Neural cell (in vitro differentiated cells): ENCODE measurements at regions not wholly inside any gene's neighbourhood (a gene's known extent, or its start where the extent isn't known, plus 50 kb on each side); places are given as distances from the start of the nearest gene placed in this dataset.

Experiments
- H2AFZ ChIP-seq: fragments of 200-600, 300-800 bp; sonication (generic), shearing (Covaris generic); 2 replicates; pipeline ENCODE4 v1.6.0; 2014; ENCODE audit warnings: low read depth, mild to moderate bottlenecking, antibody characterized with exemption, low read length, moderate library complexity
- H3F3A ChIP-seq: fragments of 200-600 bp; shearing (Covaris generic); 2 replicates; pipeline ENCODE4 v1.6.1; 2016; ENCODE audit warnings: mild to moderate bottlenecking, moderate library complexity, mixed read lengths, antibody characterized with exemption, low read length; ENCODE audit not compliant: insufficient read depth, poor library complexity, severe bottlenecking
- H3K27ac ChIP-seq: fragments of 200-600, 300-800 bp; sonication (generic), shearing (Covaris generic); 2 replicates; pipeline ENCODE4 v1.5.1; 2014; ENCODE audit warnings: mild to moderate bottlenecking, low read length, moderate library complexity
- H3K27me3 ChIP-seq: fragments of 300-800, 200-600 bp; sonication (generic), shearing (Covaris generic); 2 replicates; pipeline ENCODE4 v1.6.0; 2014; ENCODE audit warnings: mild to moderate bottlenecking, low read depth, low read length, moderate library complexity; ENCODE audit not compliant: insufficient read depth
- H3K36me3 ChIP-seq: fragments of 300-800, 200-600 bp; sonication (generic), shearing (Covaris generic); 2 replicates; pipeline ENCODE4 v1.5.1; 2014; ENCODE audit warnings: mild to moderate bottlenecking, antibody characterized with exemption, low read length, moderate library complexity; ENCODE audit not compliant: insufficient read depth
- H3K4me2 ChIP-seq: fragments of 300-800, 200-600 bp; sonication (generic), shearing (Covaris generic); 2 replicates; pipeline ENCODE4 v1.6.0; 2014; ENCODE audit warnings: mild to moderate bottlenecking, low read length
- H3K4me3 ChIP-seq: fragments of 300-800, 200-600 bp; sonication (generic), shearing (Covaris generic); 2 replicates; pipeline ENCODE4 v1.5.1; 2014; ENCODE audit warnings: mild to moderate bottlenecking, low read length, moderate library complexity
- H3K79me2 ChIP-seq: fragments of 200-600 bp; shearing (Covaris generic); replicated peaks from 2 replicates; pipeline ENCODE4 v1.6.0; 2014; ENCODE audit warnings: mild to moderate bottlenecking, low read length, moderate library complexity; ENCODE audit not compliant: insufficient read depth
- H3K9ac ChIP-seq: fragments of 300-800, 200-600 bp; sonication (generic), shearing (Covaris generic); 2 replicates; pipeline ENCODE4 v1.6.1; 2016; ENCODE audit warnings: mild to moderate bottlenecking, low read length, mixed read lengths
- H3K9me2 ChIP-seq: fragments of 200-600 bp; shearing (Covaris generic); 2 replicates; pipeline ENCODE4 v1.6.1; 2016; ENCODE audit warnings: mild to moderate bottlenecking, low read length, mixed read lengths; ENCODE audit not compliant: insufficient read depth
- H3K9me3 ChIP-seq: fragments of 200-600, 300-800 bp; sonication (generic), shearing (Covaris generic); 2 replicates; pipeline ENCODE4 v1.6.1; 2016; ENCODE audit warnings: mild to moderate bottlenecking, mixed run types, low read length, moderate library complexity, mixed read lengths
- H4K20me1 ChIP-seq: fragments of 200-600 bp; shearing (Covaris generic); 2 replicates; pipeline ENCODE4 v1.6.1; 2016; ENCODE audit warnings: mild to moderate bottlenecking, mixed run types; ENCODE audit not compliant: insufficient read depth
- EP300 ChIP-seq: fragments of 450-650 bp; conservative IDR thresholded peaks from 2 replicates; pipeline ENCODE4 v1.6.1; 2014; ENCODE audit warnings: antibody characterized with exemption, mild to moderate bottlenecking, moderate library complexity; ENCODE audit not compliant: poor library complexity, severe bottlenecking
- EZH2 ChIP-seq: fragments of 200-600, 300-800 bp; shearing (Covaris generic), sonication (generic); IDR thresholded peaks from 2 replicates; pipeline ENCODE4 v1.6.1; 2014; ENCODE audit warnings: antibody characterized with exemption, low read length, borderline replicate concordance, mild to moderate bottlenecking; ENCODE audit not compliant: insufficient read depth, poor library complexity, severe bottlenecking
- MXI1 ChIP-seq: fragments of 450-650 bp; conservative IDR thresholded peaks from 2 replicates; pipeline ENCODE4 v1.6.1; 2014; ENCODE audit warnings: antibody characterized with exemption, mild to moderate bottlenecking; ENCODE audit not compliant: poor library complexity, severe bottlenecking
- POLR2AphosphoS5 ChIP-seq: IDR thresholded peaks from 2 replicates; pipeline ENCODE4 v1.6.1; 2012
- RAD21 ChIP-seq: fragments of 450-650 bp; conservative IDR thresholded peaks from 2 replicates; pipeline ENCODE4 v1.6.1; 2014; ENCODE audit warnings: antibody characterized with exemption, mild to moderate bottlenecking, moderate library complexity
- SMC3 ChIP-seq: fragments of 450-650 bp; conservative IDR thresholded peaks from 2 replicates; pipeline ENCODE4 v1.6.1; 2014; ENCODE audit warnings: antibody characterized with exemption, mild to moderate bottlenecking, moderate library complexity; ENCODE audit not compliant: poor library complexity
- TAF1 ChIP-seq: IDR thresholded peaks from 2 replicates; pipeline ENCODE4 v1.6.1; 2012; ENCODE audit warnings: low read depth
- TF ChIP-seq, protein P1 (sequence below): IDR thresholded peaks from 2 replicates; pipeline ENCODE4 v1.6.1; 2012; ENCODE audit warnings: borderline replicate concordance
- TF ChIP-seq, protein P2 (sequence below): fragments of 450-650 bp; IDR thresholded peaks from 2 replicates; pipeline ENCODE4 v1.5.1; 2014; ENCODE audit warnings: antibody characterized with exemption, mild to moderate bottlenecking, moderate library complexity; ENCODE audit not compliant: poor library complexity, severe bottlenecking

DNA sequence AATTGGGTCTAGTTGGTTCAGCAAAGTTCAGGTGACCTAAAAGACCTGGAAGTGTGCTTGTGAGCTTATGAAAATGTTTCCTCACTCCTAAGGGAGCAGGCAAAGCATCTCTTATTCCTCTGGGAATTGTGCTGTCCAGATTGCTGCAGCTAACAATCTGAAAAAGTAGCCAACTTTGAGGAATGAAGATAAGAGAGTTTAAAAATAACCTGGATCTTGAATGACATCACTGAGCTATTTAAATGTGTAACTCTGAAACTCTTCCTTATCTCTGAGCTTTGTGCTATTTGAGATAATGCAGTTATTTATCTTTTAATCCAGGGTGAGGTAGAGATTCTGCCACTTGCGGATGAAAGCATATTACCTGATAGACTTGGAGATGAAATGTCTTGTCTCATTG, 384.8 kb downstream of the PPP4R3C start:
- H2AFZ ChIP-seq: no peak overlapping the region
- no peak overlapping the region for H3K27ac ChIP-seq
- H3K36me3 ChIP-seq: no peaks in the 10 kb centered on the region
- no peak overlapping the region for H3K9ac ChIP-seq
- no peaks in the 10 kb centered on the region for H3K9me2 ChIP-seq
- H3K79me2 ChIP-seq: no peaks in the 10 kb centered on the region
- H3K27me3 ChIP-seq: no peaks in the 10 kb centered on the region
- H3K9me3 ChIP-seq: no peaks in the 10 kb centered on the region
- H3K4me2 ChIP-seq: no peak overlapping the region
- no peaks in the 10 kb centered on the region for H3F3A ChIP-seq
- no peaks in the 10 kb centered on the region for H4K20me1 ChIP-seq
- no peak overlapping the region for H3K4me3 ChIP-seq
- TF ChIP-seq POLR2AphosphoS5 (no peak), RAD21 (no peak), SMC3 (no peak), MXI1 (no peak), EP300 (no peak), TAF1 (no peak), EZH2 (no peak)
- TF ChIP-seq, protein P1, sequence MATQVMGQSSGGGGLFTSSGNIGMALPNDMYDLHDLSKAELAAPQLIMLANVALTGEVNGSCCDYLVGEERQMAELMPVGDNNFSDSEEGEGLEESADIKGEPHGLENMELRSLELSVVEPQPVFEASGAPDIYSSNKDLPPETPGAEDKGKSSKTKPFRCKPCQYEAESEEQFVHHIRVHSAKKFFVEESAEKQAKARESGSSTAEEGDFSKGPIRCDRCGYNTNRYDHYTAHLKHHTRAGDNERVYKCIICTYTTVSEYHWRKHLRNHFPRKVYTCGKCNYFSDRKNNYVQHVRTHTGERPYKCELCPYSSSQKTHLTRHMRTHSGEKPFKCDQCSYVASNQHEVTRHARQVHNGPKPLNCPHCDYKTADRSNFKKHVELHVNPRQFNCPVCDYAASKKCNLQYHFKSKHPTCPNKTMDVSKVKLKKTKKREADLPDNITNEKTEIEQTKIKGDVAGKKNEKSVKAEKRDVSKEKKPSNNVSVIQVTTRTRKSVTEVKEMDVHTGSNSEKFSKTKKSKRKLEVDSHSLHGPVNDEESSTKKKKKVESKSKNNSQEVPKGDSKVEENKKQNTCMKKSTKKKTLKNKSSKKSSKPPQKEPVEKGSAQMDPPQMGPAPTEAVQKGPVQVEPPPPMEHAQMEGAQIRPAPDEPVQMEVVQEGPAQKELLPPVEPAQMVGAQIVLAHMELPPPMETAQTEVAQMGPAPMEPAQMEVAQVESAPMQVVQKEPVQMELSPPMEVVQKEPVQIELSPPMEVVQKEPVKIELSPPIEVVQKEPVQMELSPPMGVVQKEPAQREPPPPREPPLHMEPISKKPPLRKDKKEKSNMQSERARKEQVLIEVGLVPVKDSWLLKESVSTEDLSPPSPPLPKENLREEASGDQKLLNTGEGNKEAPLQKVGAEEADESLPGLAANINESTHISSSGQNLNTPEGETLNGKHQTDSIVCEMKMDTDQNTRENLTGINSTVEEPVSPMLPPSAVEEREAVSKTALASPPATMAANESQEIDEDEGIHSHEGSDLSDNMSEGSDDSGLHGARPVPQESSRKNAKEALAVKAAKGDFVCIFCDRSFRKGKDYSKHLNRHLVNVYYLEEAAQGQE: no peak
- TF ChIP-seq, protein P2, sequence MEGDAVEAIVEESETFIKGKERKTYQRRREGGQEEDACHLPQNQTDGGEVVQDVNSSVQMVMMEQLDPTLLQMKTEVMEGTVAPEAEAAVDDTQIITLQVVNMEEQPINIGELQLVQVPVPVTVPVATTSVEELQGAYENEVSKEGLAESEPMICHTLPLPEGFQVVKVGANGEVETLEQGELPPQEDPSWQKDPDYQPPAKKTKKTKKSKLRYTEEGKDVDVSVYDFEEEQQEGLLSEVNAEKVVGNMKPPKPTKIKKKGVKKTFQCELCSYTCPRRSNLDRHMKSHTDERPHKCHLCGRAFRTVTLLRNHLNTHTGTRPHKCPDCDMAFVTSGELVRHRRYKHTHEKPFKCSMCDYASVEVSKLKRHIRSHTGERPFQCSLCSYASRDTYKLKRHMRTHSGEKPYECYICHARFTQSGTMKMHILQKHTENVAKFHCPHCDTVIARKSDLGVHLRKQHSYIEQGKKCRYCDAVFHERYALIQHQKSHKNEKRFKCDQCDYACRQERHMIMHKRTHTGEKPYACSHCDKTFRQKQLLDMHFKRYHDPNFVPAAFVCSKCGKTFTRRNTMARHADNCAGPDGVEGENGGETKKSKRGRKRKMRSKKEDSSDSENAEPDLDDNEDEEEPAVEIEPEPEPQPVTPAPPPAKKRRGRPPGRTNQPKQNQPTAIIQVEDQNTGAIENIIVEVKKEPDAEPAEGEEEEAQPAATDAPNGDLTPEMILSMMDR: no peak

DNA sequence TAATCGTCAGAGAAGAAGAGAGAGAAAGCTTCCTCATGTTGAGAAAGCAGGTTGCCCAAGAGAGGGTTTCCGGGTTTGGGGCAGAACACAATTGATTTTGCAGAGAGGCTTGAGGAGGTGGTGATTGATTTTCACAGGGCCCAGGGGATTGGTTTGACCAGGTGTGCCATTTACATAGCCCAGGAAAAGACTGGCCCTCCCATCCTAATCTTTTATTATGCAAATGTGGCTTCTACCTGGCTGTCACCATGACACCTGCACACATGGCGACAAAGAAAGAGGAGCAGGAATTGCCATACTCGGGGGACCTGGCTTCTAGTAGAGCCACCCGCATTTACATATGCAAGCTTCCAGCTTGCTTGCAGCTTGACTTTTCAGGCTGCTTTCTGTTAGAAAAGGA, 405.3 kb downstream of the PPP4R3C start:
- H2AFZ ChIP-seq: no peak overlapping the region
- H3K27ac ChIP-seq: no peak overlapping the region
- H3K9ac ChIP-seq: no peak overlapping the region
- no peaks in the 10 kb centered on the region for H3K9me3 ChIP-seq
- H3K9me2 ChIP-seq: no peaks in the 10 kb centered on the region
- no peaks in the 10 kb centered on the region for H4K20me1 ChIP-seq
- no peaks in the 10 kb centered on the region for H3K27me3 ChIP-seq
- TF ChIP-seq MXI1: no peak
- TF ChIP-seq TAF1: no peak
- no peak for TF ChIP-seq EP300
- TF ChIP-seq, protein P1: no peak
- no peak for TF ChIP-seq EZH2
- H3K4me3 ChIP-seq: no peak overlapping the region
- H3K36me3 ChIP-seq: no peaks in the 10 kb centered on the region
- no peaks in the 10 kb centered on the region for H3F3A ChIP-seq
- H3K79me2 ChIP-seq: no peaks in the 10 kb centered on the region
- no peak overlapping the region for H3K4me2 ChIP-seq
